Mesodermal cell (in vitro differentiated cells): ENCODE measurements at regions not wholly inside any gene's neighbourhood (a gene's known extent, or its start where the extent isn't known, plus 50 kb on each side); places are given as distances from the start of the nearest gene placed in this dataset.
"Not testable (repeated sequence)": the region's sequence is repeated elsewhere in the genome, so short reads cannot be mapped to it uniquely, and the experiment has no call there.

Source experiments
- H3K27ac ChIP-seq: 2 replicates; pipeline ENCODE4 v1.7.0; 2013; ENCODE audit warnings: mild to moderate bottlenecking, low read depth, low read length, moderate library complexity; ENCODE audit not compliant: severe bottlenecking
- H3K36me3 ChIP-seq: 2 replicates; pipeline ENCODE4 v1.7.1; 2013; ENCODE audit warnings: mild to moderate bottlenecking, low read length, moderate library complexity; ENCODE audit not compliant: control insufficient read depth, insufficient read depth
- H3K4me1 ChIP-seq: one replicate; pipeline ENCODE4 v1.7.1; 2013; ENCODE audit warnings: mild to moderate bottlenecking, low read length; ENCODE audit not compliant: insufficient read depth, control insufficient read depth, poor library complexity, severe bottlenecking
- H3K4me3 ChIP-seq: 2 replicates; pipeline ENCODE4 v1.7.0; 2013; ENCODE audit warnings: low read length, control low read depth, mild to moderate bottlenecking; ENCODE audit not compliant: insufficient read depth, poor library complexity, severe bottlenecking; ENCODE audit errors: extremely low read depth
- H3K9me3 ChIP-seq: 2 replicates; pipeline ENCODE4 v1.7.1; 2013; ENCODE audit warnings: mild to moderate bottlenecking, low read length, moderate library complexity; ENCODE audit not compliant: control insufficient read depth
- WGBS, 2 experiments: methylation state at CpG; one replicate each; pipeline ENCODE4 v1.1.5; 2013; ENCODE audit warnings: missing lambda C conversion rate in 2 of 2; ENCODE audit not compliant: insufficient coverage in 2 of 2; 5-methylcytosine and 5-hydroxymethylcytosine counted together

DNA sequence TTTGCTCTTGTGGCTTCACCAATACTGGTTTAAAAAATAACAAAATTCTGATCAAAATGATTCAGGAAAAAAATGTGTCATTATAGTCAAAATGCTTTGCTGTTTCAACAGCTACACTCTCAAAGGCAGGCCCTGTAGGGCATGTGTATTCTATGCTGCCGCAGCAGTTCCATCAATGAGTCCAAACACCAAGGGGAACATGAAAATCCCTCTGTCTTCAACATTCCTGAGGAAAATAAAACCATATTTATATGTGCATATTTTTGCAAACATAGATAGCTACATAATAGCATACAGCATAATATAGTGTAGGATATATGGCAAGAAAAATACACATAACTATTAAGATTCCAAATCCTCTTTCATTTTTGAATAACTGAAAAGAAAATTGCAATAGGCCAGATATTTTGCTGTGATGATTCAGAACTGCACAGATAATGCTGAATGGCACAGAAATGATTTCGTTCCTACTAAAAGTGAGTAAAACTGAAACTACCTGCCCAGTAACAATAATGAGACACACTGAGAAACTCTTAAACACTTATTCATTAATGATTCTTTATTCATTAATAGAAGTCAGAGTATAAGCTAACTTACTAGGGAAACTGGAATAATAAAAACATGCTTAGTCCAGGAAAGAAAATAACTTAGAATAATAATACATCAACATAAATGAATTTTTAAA is 343.8 kb downstream of the SUCLG1 start:
- Histone ChIP-seq H3K4me1 (no peaks in the 10 kb centered on the region), H3K9me3 (peaks cover 10% of the 10 kb centered on the region), H3K4me3 (no peak overlapping the region), H3K27ac (no peak overlapping the region), H3K36me3 (no peaks in the 10 kb centered on the region)
- no CpG with 5 or more reads among the region's 2 CpGs for WGBS, 2 experiments

DNA sequence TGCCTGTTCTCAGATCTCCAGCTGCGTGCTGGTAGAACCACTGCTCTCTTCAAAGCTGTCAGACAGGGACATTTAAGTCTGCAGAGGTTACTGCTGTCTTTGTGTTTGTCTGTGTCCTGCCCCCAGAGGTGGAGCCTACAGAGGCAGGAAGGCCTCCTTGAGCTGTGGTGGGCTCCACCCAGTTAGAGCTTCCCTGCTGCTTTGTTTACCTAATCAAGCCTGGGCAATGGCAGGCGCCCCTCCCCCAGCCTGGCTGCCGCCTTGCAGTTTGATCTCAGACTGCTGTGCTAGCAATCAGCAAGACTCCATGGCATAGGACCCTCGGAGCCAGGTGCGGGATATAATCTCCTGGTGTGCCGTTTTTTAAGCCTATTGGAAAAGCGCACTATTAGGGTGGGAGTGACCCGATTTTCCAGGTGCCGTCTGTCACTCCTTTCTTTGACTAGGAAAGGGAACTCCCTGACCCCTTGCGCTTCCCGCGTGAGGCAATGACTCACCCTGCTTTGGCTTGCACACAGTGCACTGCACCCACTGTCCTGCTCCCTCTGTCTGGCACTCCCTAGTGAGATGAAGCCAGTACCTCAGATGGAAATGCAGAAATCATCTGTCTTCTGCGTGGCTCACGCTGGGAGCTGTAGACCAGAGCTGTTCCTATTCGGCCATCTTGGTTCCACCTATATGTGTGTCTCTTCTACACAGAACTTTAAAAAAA is 355.1 kb downstream of the SUCLG1 start:
- H3K27ac ChIP-seq, H3K4me1 ChIP-seq, H3K9me3 ChIP-seq, H3K4me3 ChIP-seq, H3K36me3 ChIP-seq: not testable (repeated sequence)
- 91 to 94% methylated on average over 12 to 13 of the region's 15 CpGs for WGBS, 2 experiments

DNA sequence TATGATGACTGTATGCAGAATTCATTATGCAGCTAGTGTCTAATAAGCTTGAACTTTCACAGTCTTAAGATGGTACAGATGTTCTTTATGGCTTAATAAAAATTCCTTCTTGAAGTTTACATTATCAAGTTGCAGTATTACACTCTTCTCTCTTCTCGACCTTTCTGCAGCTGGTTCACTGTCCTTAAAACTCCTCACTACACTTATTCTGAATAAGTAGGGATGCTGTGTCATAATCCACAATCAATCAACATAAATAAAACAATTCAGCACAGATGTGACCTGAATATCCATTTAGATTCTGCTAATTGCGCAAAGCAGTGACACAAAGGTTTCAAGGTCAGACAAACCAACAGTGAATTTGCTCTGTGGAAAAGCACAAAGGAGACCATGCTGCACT is 356.8 kb downstream of the SUCLG1 start:
- H3K36me3 ChIP-seq: no peaks in the 10 kb centered on the region
- no peaks in the 10 kb centered on the region for H3K4me1 ChIP-seq
- H3K4me3 ChIP-seq: no peak overlapping the region
- no peak overlapping the region for H3K27ac ChIP-seq
- 60 to 88% methylated on average over 1 of the region's 2 CpGs for WGBS, 2 experiments
- peaks cover 5% of the 10 kb centered on the region for H3K9me3 ChIP-seq

- no peaks in the 10 kb centered on the region for H3K4me1 ChIP-seq
- no peak overlapping the region for H3K27ac ChIP-seq
- H3K4me3 ChIP-seq: no peak overlapping the region
- H3K9me3 ChIP-seq: no peaks in the 10 kb centered on the region
- no peaks in the 10 kb centered on the region for H3K36me3 ChIP-seq
Observed at GRCh38 chr2:84088656-84089055, 370.4 kb downstream of the SUCLG1 start.

GRCh38 chr2:84085562-84085961 is 373.5 kb downstream of the SUCLG1 start:
- Histone ChIP-seq H3K27ac (no peak overlapping the region), H3K4me3 (no peak overlapping the region), H3K4me1 (no peaks in the 10 kb centered on the region), H3K36me3 (no peaks in the 10 kb centered on the region), H3K9me3 (no peaks in the 10 kb centered on the region)

DNA sequence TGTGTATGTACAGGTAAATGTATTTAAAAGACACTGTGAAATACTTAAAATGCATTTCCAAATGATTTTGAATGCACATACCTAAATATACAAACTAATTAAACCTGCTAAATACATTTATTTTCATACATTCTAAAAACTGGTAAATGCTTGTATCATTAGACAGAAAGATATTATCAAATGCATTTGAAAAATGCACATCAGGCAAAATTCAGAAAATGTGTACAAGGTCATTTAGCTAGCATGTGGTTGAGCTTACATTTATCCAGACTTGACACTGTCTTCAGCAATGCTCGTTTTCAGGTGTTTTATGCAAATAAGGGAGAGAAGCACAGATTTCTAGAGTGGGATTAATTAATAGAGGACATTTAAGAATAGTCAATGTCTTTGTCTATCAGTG is 374.2 kb downstream of the SUCLG1 start:
- no peak overlapping the region for H3K4me3 ChIP-seq
- H3K9me3 ChIP-seq: no peaks in the 10 kb centered on the region
- H3K36me3 ChIP-seq: no peaks in the 10 kb centered on the region
- WGBS, 2 experiments: 89% methylated on average over 1 of the region's 1 CpG; no CpG with 5 or more reads in 1 of the 2 experiments
- no peak overlapping the region for H3K27ac ChIP-seq
- no peaks in the 10 kb centered on the region for H3K4me1 ChIP-seq

DNA sequence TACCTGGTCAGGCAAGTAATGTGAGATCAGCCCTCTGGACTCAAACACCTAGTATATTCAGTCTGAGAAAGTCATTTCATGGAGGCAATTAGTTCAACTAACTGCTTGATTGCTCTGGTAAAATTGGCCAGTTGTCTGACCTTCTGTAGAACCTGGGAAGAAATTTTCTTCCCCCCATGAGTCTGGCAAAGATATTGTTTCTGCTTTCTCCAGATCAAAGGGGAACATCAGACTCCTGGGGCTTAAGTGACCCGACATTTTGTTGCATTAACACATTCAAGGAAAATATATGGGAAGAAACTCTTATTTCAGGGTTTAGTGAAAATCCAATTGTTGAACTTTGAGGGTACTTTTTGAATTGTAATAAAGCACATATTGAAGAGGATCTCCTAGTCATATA is 375.1 kb downstream of the SUCLG1 start:
- no peaks in the 10 kb centered on the region for H3K36me3 ChIP-seq
- H3K9me3 ChIP-seq: no peaks in the 10 kb centered on the region
- no CpG with 5 or more reads among the region's 1 CpG for WGBS, 2 experiments
- no peaks in the 10 kb centered on the region for H3K4me1 ChIP-seq
- no peak overlapping the region for H3K4me3 ChIP-seq
- H3K27ac ChIP-seq: no peak overlapping the region

DNA sequence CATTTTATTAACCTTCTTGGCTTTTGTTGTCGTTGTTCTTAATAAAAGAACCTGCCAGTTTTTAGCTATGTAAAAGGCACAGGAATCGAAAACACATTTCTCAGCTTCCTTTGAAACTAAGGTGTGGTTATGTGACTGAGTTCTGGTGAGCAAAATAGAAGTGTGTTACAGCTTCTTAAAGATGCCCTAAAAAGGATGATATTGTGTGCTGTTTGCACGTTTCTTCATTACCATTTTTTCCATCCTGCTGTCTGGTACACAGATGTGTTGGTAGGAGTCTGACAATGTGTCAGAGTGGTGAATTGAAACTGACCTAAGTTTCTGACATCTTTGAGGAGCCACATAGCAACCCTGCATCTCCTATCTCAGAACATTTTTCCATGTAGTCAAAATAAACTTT is 380.6 kb downstream of the SUCLG1 start:
- no peak overlapping the region for H3K4me3 ChIP-seq
- H3K27ac ChIP-seq: no peak overlapping the region
- WGBS, 2 experiments: 40% methylated on average over 1 of the region's 3 CpGs; no CpG with 5 or more reads in 1 of the 2 experiments
- no peaks in the 10 kb centered on the region for H3K36me3 ChIP-seq
- H3K9me3 ChIP-seq: no peaks in the 10 kb centered on the region
- no peaks in the 10 kb centered on the region for H3K4me1 ChIP-seq

GRCh38 chr2:84077496-84077895 is 381.6 kb downstream of the SUCLG1 start:
- WGBS, 2 experiments: no CpG with 5 or more reads among the region's 2 CpGs
- no peaks in the 10 kb centered on the region for H3K36me3 ChIP-seq
- H3K4me1 ChIP-seq: no peaks in the 10 kb centered on the region
- no peak overlapping the region for H3K4me3 ChIP-seq
- H3K27ac ChIP-seq: no peak overlapping the region
- no peaks in the 10 kb centered on the region for H3K9me3 ChIP-seq

DNA sequence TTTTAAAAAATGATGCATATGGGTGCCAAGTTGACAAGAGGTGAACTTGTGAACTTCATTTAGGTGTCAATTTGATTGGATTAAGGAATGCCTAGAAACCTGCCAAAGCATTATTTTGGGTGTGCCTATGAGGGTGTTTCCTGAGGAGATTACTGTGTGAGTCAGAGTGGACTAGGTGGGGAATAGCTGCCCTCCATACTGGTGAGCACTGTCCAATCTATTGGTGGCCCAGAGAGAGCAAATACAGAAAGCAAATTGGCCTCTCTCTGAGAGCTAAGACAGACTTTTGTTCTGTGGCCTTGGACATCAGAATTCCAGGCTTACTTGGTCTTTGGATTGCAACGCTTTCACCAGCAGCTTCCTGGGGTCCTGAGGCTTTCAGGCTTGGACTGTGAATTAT is 388.0 kb downstream of the SUCLG1 start:
- H3K9me3 ChIP-seq: no peaks in the 10 kb centered on the region
- no peaks in the 10 kb centered on the region for H3K4me1 ChIP-seq
- no peaks in the 10 kb centered on the region for H3K36me3 ChIP-seq
- H3K27ac ChIP-seq: no peak overlapping the region
- no peak overlapping the region for H3K4me3 ChIP-seq
- WGBS, 2 experiments: 89 to 100% methylated on average over 1 of the region's 1 CpG

DNA sequence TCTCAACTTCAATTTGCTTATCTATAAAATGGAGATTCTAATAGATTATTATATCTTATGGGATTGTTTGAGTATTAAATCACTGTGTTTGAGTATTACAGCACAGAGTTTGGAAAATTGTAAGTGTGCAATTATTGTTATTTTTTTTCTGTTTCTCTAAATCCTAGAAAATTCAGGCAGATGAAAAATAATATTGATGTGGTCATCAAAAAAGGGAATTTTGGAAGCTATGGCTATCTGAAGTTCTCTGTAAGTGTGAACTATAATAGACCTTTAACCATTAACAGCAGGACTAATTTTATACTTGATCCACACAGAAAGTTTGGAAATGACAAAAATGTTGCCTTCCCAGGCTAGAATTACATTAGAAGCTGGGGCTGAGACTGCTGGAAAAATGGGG is 393.2 kb downstream of the SUCLG1 start:
- no peaks in the 10 kb centered on the region for H3K9me3 ChIP-seq
- no peaks in the 10 kb centered on the region for H3K4me1 ChIP-seq
- H3K36me3 ChIP-seq: no peaks in the 10 kb centered on the region
- no peak overlapping the region for H3K4me3 ChIP-seq
- H3K27ac ChIP-seq: no peak overlapping the region
